RKO (cell line): ENCODE measurements at regions not wholly inside any gene's neighbourhood (a gene's known extent, or its start where the extent isn't known, plus 50 kb on each side); places are given as distances from the start of the nearest gene placed in this dataset.
"Not testable (repeated sequence)": the region's sequence is repeated elsewhere in the genome, so short reads cannot be mapped to it uniquely, and the experiment has no call there.

Experiments
- DNase-seq: peaks from one replicate; pipeline ENCODE4 v3.0.0-alpha.2; 2016; ENCODE audit warnings: low spot score

DNA sequence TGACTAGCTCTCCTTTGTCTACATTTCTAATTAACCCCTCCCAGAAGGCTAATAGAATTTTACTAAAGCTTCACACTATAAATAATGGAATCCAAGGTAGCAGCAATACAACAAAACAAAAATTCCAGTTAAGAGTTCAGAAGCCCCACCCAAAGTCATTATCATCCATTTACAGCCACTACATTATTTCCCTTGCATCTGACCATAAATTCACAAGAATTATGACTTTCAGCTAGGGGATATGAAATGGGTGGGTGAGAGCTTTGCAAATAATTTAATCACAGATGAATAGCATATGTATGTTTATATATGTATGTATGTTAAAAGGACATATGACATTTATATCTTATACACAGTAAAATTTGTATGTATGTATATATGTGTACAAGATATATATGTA is 65.3 kb upstream of the PTGDR start:
- no peak for DNase-seq

DNA sequence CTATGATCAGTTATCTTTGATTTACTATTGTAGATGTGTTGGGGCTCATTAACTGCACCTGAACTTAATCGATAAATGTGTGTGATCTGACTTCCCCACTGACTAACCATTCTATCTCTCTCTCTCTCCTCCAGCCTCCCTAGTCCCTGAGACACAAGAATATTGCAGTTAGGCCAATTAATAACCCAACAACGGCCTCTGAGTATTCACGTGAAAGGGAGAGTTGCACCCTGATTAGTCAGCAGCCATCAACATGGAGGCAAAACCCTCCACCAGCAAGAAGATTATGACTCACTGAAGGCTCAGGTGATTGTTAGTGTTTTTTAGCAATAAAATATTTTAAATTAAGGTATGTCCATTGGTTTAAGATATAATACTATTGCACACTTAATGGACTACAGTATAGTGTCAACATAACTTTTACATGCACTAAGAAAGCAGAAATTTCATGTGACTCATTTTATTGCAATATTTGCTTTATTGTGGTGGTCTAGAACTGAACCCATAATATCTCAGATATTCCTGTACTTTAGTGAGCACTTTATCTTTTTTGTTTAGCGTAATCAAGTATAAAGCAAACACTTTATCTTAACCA is 77.1 kb upstream of the PTGDR start:
- no peak for DNase-seq

DNA sequence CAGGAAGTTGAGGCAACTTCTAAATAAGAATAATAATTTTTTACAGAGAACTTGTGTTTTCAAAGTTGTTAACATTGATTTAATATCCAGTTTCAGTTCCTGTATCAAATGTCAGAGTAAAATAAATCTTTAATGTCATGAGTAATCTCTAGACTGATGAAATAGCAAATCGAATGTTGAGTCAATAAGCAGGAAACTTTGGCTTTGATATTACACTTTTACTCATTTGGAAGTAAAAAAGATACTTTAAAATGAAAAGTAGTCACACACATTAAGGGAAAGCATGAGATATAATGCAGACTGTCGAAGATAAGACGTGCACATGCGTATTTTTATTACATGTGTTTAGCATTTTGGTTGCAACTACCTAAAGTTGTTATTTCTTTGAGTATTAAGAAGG is 78.2 kb upstream of the PTGDR start:
- DNase-seq = no peak

DNA sequence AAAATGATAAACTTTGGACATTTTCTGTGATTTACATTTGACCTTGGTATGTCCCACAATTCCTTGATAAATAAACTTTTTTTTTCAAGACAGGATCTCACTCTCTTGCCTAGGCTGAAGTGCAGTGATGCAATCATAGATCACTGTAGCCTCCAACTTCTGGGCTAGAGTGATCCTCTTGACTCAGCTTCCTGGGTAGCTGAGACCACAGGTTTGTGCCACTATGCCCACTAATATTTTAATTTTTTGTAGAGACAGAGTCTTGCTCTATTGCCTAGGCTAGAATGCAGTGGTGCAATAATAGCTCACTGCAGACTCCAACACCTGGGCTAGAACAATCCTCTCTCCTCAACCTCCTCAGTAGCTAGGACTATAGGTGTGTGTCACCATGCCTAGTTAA is 79.1 kb upstream of the PTGDR start:
- no peak for DNase-seq

GRCh38 chr14:52185178-52185577 is 82.3 kb upstream of the PTGDR start:
- no peak for DNase-seq

GRCh38 chr14:52182853-52183252 is 84.6 kb upstream of the PTGDR start:
- DNase-seq = no peak

DNA sequence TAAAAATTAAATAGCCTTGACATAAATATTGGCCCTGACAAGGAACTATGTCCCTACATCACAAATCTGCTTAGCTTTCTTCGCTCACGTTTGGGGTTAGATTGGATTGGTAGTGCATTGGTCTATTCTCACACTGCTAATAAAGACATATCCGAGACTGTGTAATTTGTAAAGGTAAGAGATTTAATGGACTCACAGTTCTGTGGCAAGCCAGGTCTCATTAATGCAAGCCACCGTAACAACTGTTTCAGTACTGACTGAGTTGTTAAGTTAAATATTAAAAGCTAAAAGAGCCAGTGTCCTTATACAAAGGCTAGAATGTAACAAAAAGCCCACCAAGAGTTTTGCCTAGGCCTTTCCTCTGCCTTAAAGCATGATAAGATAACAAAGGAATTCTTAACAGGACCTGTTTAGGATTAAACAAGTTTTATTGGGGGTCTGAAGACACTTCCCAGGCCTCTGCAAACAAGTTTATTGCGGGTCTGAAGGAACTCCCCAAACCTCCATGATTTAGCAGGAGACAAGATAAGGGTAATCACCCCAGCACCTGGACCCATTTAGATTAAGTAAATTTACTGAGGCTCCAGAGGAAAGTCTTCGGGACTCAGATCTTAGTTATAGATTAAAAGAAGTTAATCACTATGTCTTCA is 88.2 kb upstream of the PTGDR start:
- no peak for DNase-seq

GRCh38 chr14:52175982-52176502 is 91.5 kb upstream of the PTGDR start:
- no peak for DNase-seq

- DNase-seq = not testable (repeated sequence)
Measured at GRCh38 chr14:52171932-52172331, 95.6 kb upstream of the PTGDR start.

- no peak for DNase-seq
Measured at GRCh38 chr14:52166822-52167221, 98.0 kb upstream of the NID2 start.

DNA sequence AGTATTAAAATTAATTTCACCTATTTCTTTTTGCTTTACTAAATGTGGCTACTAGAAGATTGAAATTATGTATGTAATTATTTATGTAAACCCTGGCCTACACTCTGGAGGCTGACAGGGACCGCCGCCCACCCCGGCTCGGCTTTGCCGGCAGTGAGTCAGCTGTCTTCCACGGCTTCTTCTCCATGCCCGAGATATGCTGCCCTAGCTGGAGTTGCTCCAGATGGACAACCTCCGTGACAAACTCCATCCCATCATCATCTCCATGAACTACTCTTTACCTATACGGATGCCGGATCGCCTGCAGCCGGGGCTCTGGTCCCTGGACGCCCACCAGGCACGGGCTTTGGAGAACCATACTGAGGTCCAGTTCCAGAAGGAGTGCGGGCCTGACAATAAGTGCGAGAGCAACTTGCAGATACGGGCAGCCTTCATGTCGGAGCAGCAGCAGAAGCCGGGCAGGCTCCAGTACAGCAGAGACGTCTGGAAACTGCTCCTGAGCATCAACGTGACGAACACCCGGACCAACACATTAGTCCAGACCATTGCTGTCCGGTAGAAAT is 86.9 kb upstream of the NID2 start:
- no peak for DNase-seq

- no peak for DNase-seq
Measured at GRCh38 chr14:52154992-52155650, 86.3 kb upstream of the NID2 start.

GRCh38 chr14:52153939-52154338 is 85.1 kb upstream of the NID2 start:
- no peak for DNase-seq

- no peak for DNase-seq
Measured at GRCh38 chr14:52150162-52150561, 81.3 kb upstream of the NID2 start.

DNA sequence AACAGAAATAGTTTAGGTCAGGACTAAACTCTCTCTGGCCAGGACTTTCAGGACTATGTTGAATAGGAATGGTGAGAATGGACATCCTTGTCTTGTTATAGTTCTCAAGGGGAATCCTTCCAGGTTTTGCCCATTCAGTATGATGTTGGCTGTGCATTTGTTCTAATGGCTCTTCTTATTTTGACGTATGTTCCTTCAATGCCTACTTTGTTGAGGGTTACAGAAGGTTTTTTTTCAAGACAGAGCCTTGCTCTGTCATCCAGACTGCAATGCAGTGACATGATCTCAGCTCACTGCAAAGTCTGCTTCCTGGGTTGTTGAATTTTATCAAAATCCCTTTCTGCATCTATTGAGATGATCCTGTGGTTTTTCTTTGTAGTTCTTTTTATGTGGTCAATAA is 79.5 kb upstream of the NID2 start:
- DNase-seq = no peak

GRCh38 chr14:52146504-52146903 is 77.6 kb upstream of the NID2 start:
- no peak for DNase-seq

DNA sequence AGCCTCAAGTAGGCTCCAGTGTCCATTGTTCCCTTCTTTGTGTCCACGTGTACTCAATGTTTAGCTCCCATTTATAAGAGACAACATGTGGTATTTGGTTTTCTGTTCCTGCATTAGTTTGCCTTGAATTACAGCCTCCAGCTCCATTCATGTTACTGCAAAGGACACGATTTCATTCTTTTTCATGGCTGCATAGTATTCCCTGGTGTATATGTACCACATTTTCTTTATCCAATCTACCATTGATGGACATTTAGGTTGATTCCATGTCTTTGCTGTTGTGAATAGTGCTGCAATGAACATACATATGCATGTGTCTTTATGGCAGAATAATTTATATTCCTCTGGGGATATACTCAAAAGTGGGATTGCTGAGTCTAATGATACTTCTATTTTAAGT is 75.2 kb upstream of the NID2 start:
- not testable (repeated sequence) for DNase-seq

DNA sequence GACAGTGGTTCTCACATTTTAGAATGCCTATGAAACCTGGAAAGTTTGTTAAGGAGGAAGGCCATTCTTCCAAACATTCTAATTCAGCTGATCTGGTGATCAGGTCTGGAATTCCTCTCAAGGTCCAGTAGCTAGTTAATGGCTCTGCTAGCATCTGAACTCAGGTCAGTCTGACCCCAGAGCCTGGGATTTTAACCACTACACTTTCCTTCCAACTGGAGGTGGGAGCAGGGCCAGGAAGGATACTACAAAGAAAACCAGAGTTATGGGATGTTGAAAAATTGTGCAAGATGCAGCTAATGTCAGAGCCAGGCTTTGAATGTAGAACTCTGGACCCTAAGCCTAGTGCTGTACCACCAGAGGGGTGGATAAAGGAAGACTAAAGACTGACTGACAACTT is 73.6 kb upstream of the NID2 start:
- DNase-seq = no peak

DNA sequence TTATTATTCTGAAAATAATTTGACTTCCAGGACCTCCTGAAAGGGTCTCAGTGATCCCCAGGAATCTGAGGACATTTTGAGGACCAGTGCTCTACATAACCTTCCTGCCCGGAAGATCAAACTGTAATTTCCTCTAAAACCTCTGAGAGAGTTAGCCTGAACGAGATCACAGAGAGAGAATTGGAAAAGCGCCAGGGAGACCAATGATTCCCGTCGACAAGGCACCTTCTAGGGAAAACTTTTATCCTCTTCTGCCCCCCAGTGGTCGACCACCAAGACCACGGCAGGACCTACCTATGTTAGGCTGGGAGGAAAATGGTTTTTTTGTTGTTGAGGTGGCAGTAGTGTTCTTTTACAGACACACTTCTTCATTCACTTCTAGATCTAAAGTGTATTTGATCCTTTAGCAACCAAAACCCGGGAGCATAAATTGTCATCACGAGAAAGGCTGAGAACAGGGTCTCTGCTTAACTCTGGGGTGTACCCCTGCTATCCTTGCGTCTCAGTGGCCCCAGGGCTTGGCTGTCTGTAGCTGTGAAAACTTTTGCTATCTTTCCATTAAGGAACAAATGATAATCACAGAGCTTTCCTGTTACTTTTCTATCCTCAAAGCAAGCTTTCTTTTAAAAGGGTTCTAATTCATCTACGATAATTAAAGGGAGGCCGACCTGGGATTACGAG is 62.9 kb upstream of the NID2 start:
- DNase-seq = peak; percentile 86

DNA sequence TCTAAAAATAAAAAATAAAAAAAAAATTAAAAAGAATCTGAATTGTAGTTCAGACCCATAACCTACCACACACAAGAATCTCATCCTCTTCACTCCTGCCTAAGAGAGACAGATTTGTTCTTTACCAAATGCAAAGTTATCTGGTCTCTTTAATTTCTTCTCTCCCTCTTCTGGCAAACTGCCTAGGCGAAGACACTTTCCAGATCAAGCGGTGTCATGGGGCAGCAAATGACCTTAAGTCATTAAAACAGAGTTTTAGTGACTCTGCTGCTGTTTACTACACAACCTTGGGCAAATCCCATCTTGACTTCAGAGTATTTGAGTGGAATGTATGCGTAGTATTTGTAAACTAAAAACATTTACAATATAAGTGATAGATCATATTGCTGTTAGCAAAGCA is 60.9 kb upstream of the NID2 start:
- DNase-seq = no peak

- DNase-seq = no peak
Measured at GRCh38 chr14:52125885-52126284, 57.0 kb upstream of the NID2 start.
